ENCODE measurements at regions not wholly inside any gene's neighbourhood (a gene's known extent, or its start where the extent isn't known, plus 50 kb on each side); places are given as distances from the start of the nearest gene placed in this dataset.

DNA sequence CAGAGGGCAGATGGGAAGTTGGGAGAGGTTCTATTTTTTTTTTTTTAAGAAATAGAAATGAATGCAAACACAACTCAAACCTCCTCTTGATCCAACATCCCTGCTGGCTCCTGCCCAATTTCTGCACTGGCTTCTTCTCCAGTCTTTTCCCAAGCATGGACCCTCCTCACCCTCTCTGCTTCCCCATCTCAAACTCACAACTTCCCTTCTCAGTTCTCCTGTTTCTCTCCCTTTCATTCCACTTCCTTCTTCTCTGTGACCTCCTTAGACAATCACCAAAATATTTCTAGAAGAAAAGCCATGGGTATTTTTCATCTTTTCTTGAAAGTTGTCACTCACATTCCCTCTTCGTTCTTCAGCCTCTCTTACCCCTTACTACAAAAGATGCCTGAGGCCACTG, 85.2 kb upstream of the VPREB1 start:
- BruUV-seq (replicated peaks) = no TSS peak
- ChIA-PET POLR2A (ENCODE audit: low non-redundant PET) (no interaction called here), CTCF (no interaction called here)
- intact Hi-C loops (cut with micrococcal nuclease; ENCODE audit: unreplicated experiment) = no loop called here
- Histone ChIP-seq H3K4me1 (ENCODE audit: insufficient read depth, low read length, poor library complexity, severe bottlenecking) (no peaks in the 10 kb centered on the region), H3K36me3 (ENCODE audit: insufficient read depth, low read length, poor library complexity, severe bottlenecking) (no peaks in the 10 kb centered on the region), H3K27ac (ENCODE audit: low read depth, low read length, poor library complexity, severe bottlenecking) (no peak overlapping the region), H3K9me3 (ENCODE audit: low read depth, low read length, poor library complexity, severe bottlenecking) (no peaks in the 10 kb centered on the region), H3K27me3 (replicated peaks; ENCODE audit: insufficient read depth, low read depth, low read length, poor library complexity) (peaks cover 12% of the 10 kb centered on the region), H3K4me3 (ENCODE audit: low read depth, low read length, poor library complexity, severe bottlenecking) (no peak overlapping the region)
- no peak for TF ChIP-seq EZH2 (IDR thresholded peaks at IDR 0.05; ENCODE audit: borderline replicate concordance, low read depth, low read length, poor library complexity, severe bottlenecking)
- TF ChIP-seq, protein P1, sequence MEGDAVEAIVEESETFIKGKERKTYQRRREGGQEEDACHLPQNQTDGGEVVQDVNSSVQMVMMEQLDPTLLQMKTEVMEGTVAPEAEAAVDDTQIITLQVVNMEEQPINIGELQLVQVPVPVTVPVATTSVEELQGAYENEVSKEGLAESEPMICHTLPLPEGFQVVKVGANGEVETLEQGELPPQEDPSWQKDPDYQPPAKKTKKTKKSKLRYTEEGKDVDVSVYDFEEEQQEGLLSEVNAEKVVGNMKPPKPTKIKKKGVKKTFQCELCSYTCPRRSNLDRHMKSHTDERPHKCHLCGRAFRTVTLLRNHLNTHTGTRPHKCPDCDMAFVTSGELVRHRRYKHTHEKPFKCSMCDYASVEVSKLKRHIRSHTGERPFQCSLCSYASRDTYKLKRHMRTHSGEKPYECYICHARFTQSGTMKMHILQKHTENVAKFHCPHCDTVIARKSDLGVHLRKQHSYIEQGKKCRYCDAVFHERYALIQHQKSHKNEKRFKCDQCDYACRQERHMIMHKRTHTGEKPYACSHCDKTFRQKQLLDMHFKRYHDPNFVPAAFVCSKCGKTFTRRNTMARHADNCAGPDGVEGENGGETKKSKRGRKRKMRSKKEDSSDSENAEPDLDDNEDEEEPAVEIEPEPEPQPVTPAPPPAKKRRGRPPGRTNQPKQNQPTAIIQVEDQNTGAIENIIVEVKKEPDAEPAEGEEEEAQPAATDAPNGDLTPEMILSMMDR (conservative IDR thresholded peaks at IDR 0.05; ENCODE audit: low read depth, low read length) = no peak
- DNase-seq (ENCODE audit: low spot score) = no peak

DNA sequence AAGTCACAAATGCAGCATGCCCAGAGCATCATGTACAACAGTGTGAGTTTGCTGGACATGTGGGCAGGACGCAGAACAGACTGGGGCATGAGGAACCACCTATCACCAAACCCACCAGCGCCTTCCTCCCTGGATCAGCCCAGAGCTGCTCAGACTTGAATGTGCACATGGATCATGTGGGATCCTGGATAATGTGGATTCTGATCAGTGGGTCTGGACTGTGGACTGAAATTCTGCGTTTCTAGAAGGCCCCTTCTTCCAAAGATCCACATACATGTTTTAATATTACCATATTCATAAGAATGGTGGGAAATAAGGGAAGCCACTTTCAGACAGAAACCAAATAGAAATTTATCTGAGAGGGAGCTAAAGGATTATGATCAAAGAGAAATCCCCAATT, 85.6 kb upstream of the VPREB1 start:
- Histone ChIP-seq H3K27ac (ENCODE audit: low read depth, low read length, poor library complexity, severe bottlenecking) (no peak overlapping the region), H3K9me3 (ENCODE audit: low read depth, low read length, poor library complexity, severe bottlenecking) (no peaks in the 10 kb centered on the region), H3K27me3 (replicated peaks; ENCODE audit: insufficient read depth, low read depth, low read length, poor library complexity) (peaks cover 12% of the 10 kb centered on the region), H3K4me1 (ENCODE audit: insufficient read depth, low read length, poor library complexity, severe bottlenecking) (no peaks in the 10 kb centered on the region), H3K36me3 (ENCODE audit: insufficient read depth, low read length, poor library complexity, severe bottlenecking) (no peaks in the 10 kb centered on the region), H3K4me3 (ENCODE audit: low read depth, low read length, poor library complexity, severe bottlenecking) (no peak overlapping the region)
- no TSS peak for BruUV-seq (replicated peaks)
- no peak for DNase-seq (ENCODE audit: low spot score)
- no peak for TF ChIP-seq EZH2 (IDR thresholded peaks at IDR 0.05; ENCODE audit: borderline replicate concordance, low read depth, low read length, poor library complexity, severe bottlenecking)
- intact Hi-C loops (cut with micrococcal nuclease; ENCODE audit: unreplicated experiment) = no loop called here
- ChIA-PET CTCF (no interaction called here), POLR2A (ENCODE audit: low non-redundant PET) (no interaction called here)

DNA sequence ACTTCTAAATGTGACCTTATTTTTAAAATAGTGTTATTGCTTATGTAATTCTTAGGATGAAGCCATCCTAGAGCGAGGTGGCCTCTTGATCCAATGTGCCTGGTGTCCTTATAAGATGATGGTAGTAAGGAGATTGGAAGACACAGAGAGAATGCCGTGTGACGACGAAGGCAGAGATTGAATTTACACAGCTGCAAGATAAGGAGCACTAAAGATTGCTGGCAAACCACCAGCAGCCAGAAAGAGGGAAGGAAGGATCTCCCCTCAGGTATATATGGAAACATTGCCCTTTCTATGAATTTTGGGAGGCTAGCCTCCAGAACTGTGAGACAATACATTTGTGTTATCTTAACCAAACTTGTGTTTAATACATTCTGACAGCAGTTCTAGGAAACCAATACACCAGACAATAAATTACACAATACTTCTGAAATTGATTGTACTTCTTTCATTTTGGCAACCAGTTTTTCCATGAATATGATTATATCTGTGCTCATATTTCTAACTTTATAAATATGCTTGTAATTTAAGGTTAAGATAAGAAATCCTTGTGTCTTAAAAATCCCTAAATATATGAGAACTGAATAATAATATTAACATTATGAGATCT, 86.3 kb upstream of the VPREB1 start:
- TF ChIP-seq, protein P1 (conservative IDR thresholded peaks at IDR 0.05; ENCODE audit: low read depth, low read length) = no peak
- no peak for TF ChIP-seq EZH2 (IDR thresholded peaks at IDR 0.05; ENCODE audit: borderline replicate concordance, low read depth, low read length, poor library complexity, severe bottlenecking)
- BruUV-seq (replicated peaks) = no TSS peak
- intact Hi-C loops (cut with micrococcal nuclease; ENCODE audit: unreplicated experiment) = no loop called here
- Histone ChIP-seq H3K4me3 (ENCODE audit: low read depth, low read length, poor library complexity, severe bottlenecking) (no peak overlapping the region), H3K27ac (ENCODE audit: low read depth, low read length, poor library complexity, severe bottlenecking) (no peak overlapping the region), H3K9me3 (ENCODE audit: low read depth, low read length, poor library complexity, severe bottlenecking) (no peaks in the 10 kb centered on the region), H3K4me1 (ENCODE audit: insufficient read depth, low read length, poor library complexity, severe bottlenecking) (no peaks in the 10 kb centered on the region), H3K36me3 (ENCODE audit: insufficient read depth, low read length, poor library complexity, severe bottlenecking) (no peaks in the 10 kb centered on the region), H3K27me3 (replicated peaks; ENCODE audit: insufficient read depth, low read depth, low read length, poor library complexity) (peaks cover 12% of the 10 kb centered on the region)
- POLR2A ChIA-PET (ENCODE audit: low non-redundant PET) = no interaction called here
- CTCF ChIA-PET = no interaction called here
- DNase-seq (ENCODE audit: low spot score) = no peak

DNA sequence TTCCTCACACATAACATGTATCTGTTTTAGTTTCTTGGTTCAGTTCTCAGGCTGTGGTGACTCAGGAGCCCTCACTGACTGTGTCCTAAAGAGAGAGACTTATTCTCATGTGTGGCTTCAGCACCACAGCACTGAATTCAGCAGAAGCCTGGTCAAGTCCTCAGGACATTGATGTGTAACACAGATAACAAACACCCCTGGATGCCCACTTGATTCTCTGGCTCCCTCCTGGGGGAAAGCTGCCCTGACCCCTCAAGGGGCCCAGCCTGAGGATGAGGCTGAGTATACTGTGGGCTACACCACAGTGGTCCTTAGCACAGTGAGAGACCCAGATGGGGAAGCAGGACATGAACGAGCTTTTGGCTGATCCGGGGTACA, 87.2 kb upstream of the VPREB1 start:
- Histone ChIP-seq H3K27me3 (replicated peaks; ENCODE audit: insufficient read depth, low read depth, low read length, poor library complexity) (peaks cover 21% of the 10 kb centered on the region), H3K4me1 (ENCODE audit: insufficient read depth, low read length, poor library complexity, severe bottlenecking) (no peaks in the 10 kb centered on the region), H3K27ac (ENCODE audit: low read depth, low read length, poor library complexity, severe bottlenecking) (no peak overlapping the region), H3K4me3 (ENCODE audit: low read depth, low read length, poor library complexity, severe bottlenecking) (no peak overlapping the region), H3K36me3 (ENCODE audit: insufficient read depth, low read length, poor library complexity, severe bottlenecking) (no peaks in the 10 kb centered on the region), H3K9me3 (ENCODE audit: low read depth, low read length, poor library complexity, severe bottlenecking) (no peaks in the 10 kb centered on the region)
- TF ChIP-seq, protein P1 (conservative IDR thresholded peaks at IDR 0.05; ENCODE audit: low read depth, low read length) = no peak
- no peak for TF ChIP-seq EZH2 (IDR thresholded peaks at IDR 0.05; ENCODE audit: borderline replicate concordance, low read depth, low read length, poor library complexity, severe bottlenecking)
- ChIA-PET CTCF (interaction anchor here (1.3 kb wide), 1 partner anchor 97 kb away, joined by 5 read pairs; no protein-coding TSS in a partner anchor), POLR2A (ENCODE audit: low non-redundant PET) (no interaction called here)
- DNase-seq (ENCODE audit: low spot score) = no peak
- intact Hi-C loops (cut with micrococcal nuclease; ENCODE audit: unreplicated experiment) = no loop called here
- BruUV-seq (replicated peaks) = no TSS peak

All from A673 (cell line).